ENCODE measurements at regions not wholly inside any gene's neighbourhood (a gene's known extent, or its start where the extent isn't known, plus 50 kb on each side); places are given as distances from the start of the nearest gene placed in this dataset.

- peak overlapping the region; percentile 62 for H3K4me2 ChIP-seq (ENCODE audit: low read length)
- no peak overlapping the region for H3K27ac ChIP-seq (ENCODE audit: low read depth, low read length)
- H3K9me2 ChIP-seq (ENCODE audit: insufficient read depth) = no peaks in the 10 kb centered on the region
- no TSS peak for BruUV-seq (replicated peaks)
- ATAC-seq = peak; percentile 94
- H4K20me1 ChIP-seq (ENCODE audit: insufficient read depth) = no peaks in the 10 kb centered on the region
- H2AFZ ChIP-seq (ENCODE audit: low read depth, low read length, poor library complexity, severe bottlenecking) = peak overlapping the region; percentile 98
- POLR2A ChIA-PET = no interaction called here
- TF ChIP-seq SIN3A (IDR thresholded peaks at IDR 0.05; ENCODE audit: low read depth) (no peak), EZH2phosphoT487 (IDR thresholded peaks at IDR 0.05; ENCODE audit: borderline replicate concordance) (no peak), ZFX (IDR thresholded peaks at IDR 0.05) (no peak), YY1 (IDR thresholded peaks at IDR 0.05; ENCODE audit: extremely low read depth, insufficient replicate concordance, low read depth, low read length) (no peak), POLR2A (IDR thresholded peaks at IDR 0.05; ENCODE audit: borderline replicate concordance, extremely low read depth, insufficient read depth, insufficient read length) (no peak), RAD21 (IDR thresholded peaks at IDR 0.05; ENCODE audit: low read depth) (peak; percentile 90), CBX3 (IDR thresholded peaks at IDR 0.05; ENCODE audit: low read depth) (no peak), CTCF (IDR thresholded peaks at IDR 0.05 in 2 of 3, conservative IDR thresholded peaks at IDR 0.05 in 1 of 3; ENCODE audit: borderline replicate concordance in 1 of 3, insufficient read depth in 1 of 3, low read depth in 2 of 3, low read length in 2 of 3) (peak; percentile 74 to 90 (median 78)), ZBTB33 (IDR thresholded peaks at IDR 0.05; ENCODE audit: extremely low read depth, insufficient replicate concordance, low read length) (no peak)
- CTCF ChIA-PET = interaction anchor here (0.6 to 4.5 kb wide), 28 partner anchors 9 to 852 kb away, joined by 3 to 88 read pairs (median 5); no protein-coding TSS in a partner anchor
- no peaks in the 10 kb centered on the region for H3K27me3 ChIP-seq (ENCODE audit: insufficient read depth, low read length)
- H3K9ac ChIP-seq (ENCODE audit: low read length) = no peak overlapping the region
- no peaks in the 10 kb centered on the region for H3K9me3 ChIP-seq (ENCODE audit: control insufficient read depth in 1 of 2, insufficient read depth in 1 of 2, low read depth in 1 of 2, low read length in 2 of 2)
- peak overlapping the region; percentile 9 to 23; a peak in 2 of 4 replicates for H3K4me3 ChIP-seq (replicated peaks in 1 of 2; ENCODE audit: low read depth in 1 of 2, low read length in 2 of 2)
- DNase-seq (ENCODE audit: low read depth, low spot score) = peak; percentile 51
- H3K4me1 ChIP-seq (ENCODE audit: control insufficient read depth in 1 of 2, insufficient read depth in 2 of 2, low read length in 2 of 2) = peaks cover 0 to 4% of the 10 kb centered on the region in 2 experiments; a peak in 1 of 4 replicates
- intact Hi-C loops (cut with micrococcal nuclease) = loop anchor here (1.0 to 5.0 kb wide), 3 partner anchors 231 to 795 kb away; no protein-coding TSS in a partner anchor
- H3K36me3 ChIP-seq (ENCODE audit: control insufficient read depth in 1 of 2, insufficient read depth in 2 of 2, low read length in 2 of 2) = no peaks in the 10 kb centered on the region
- H3K79me2 ChIP-seq (ENCODE audit: insufficient read depth, low read length) = no peaks in the 10 kb centered on the region
- RAD21 ChIA-PET (ENCODE audit: low non-redundant PET in 1 of 2, low total read pairs in 2 of 2, uncharacterized antibody in 2 of 2, unreplicated experiment in 2 of 2) = interaction anchor here (0.6 to 1.4 kb wide), 8 partner anchors 37 to 239 kb away, joined by 3 to 6 read pairs (median 3); no protein-coding TSS in a partner anchor
These were observed 125.8 kb downstream of the MCHR2 start for GRCh38 chr6:99868074-99868702.

All from HCT116 (cell line).